HL-60 (cell line): ENCODE measurements at regions not wholly inside any gene's neighbourhood (a gene's known extent, or its start where the extent isn't known, plus 50 kb on each side); places are given as distances from the start of the nearest gene placed in this dataset.

Experiments
- DNase-seq, 2 experiments: peaks; one replicate each; pipeline ENCODE4 v3.0.0-alpha.2; 2010 to 2020; ENCODE audit warnings: low read depth in 1 of 2, low spot score in 1 of 2
- H3K27ac ChIP-seq: fragments of 250-450 bp; sonication (Bioruptor Pico); replicated peaks from 2 replicates; pipeline ENCODE4 v1.5.1; 2020; ENCODE audit warnings: mild to moderate bottlenecking, moderate library complexity
- H3K27me3 ChIP-seq: fragments of 250-450 bp; sonication (Bioruptor Pico); 2 replicates; pipeline ENCODE4 v1.5.1; 2021; ENCODE audit warnings: mild to moderate bottlenecking, moderate library complexity; ENCODE audit not compliant: insufficient read depth, poor library complexity, severe bottlenecking
- H3K4me3 ChIP-seq: replicated peaks from 2 replicates; pipeline ENCODE4 v1.5.1; 2011; ENCODE audit warnings: mild to moderate bottlenecking, control low read depth, low read length; ENCODE audit not compliant: insufficient read depth
- GABPA ChIP-seq: IDR thresholded peaks from 2 replicates; pipeline ENCODE4 v1.6.1; 2012; ENCODE audit warnings: low read depth
- POLR2AphosphoS5 ChIP-seq: IDR thresholded peaks from 2 replicates; pipeline ENCODE4 v1.6.1; 2012; ENCODE audit warnings: low read depth
- SPI1 ChIP-seq: IDR thresholded peaks from 2 replicates; pipeline ENCODE4 v1.6.1; 2012; ENCODE audit warnings: low read depth, mild to moderate bottlenecking, borderline replicate concordance
- TF ChIP-seq, protein P1 (sequence below): IDR thresholded peaks from one replicate; pipeline ENCODE4 v1.5.1; 2011; ENCODE audit warnings: low read length, control low read depth, inconsistent platforms; ENCODE audit not compliant: insufficient read depth
- TF ChIP-seq, protein P2 (sequence below): IDR thresholded peaks from 2 replicates; pipeline ENCODE4 v1.6.1; 2012; ENCODE audit warnings: low read depth; ENCODE audit not compliant: insufficient replicate concordance

DNA sequence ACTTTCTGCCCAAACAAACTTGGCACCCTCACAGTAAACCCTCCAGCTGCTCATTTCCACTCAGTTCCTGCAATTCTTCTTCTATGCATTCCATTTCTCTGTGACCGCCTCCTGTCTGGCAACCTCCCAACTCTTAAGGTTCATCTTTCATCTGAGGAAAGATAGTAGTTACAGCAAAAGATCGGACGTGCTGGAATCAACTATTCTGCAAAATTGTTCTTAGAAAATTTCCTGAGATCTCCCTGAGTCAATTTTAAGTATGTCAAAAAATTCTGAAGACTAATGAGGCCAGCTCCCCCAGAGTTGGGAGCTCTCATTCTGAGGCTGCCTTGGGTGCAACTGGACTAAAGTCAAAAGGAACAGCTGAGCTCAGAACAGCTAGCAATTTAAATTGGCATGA is 1026.0 kb downstream of the ADGRL3 start:
- no peak for DNase-seq

DNA sequence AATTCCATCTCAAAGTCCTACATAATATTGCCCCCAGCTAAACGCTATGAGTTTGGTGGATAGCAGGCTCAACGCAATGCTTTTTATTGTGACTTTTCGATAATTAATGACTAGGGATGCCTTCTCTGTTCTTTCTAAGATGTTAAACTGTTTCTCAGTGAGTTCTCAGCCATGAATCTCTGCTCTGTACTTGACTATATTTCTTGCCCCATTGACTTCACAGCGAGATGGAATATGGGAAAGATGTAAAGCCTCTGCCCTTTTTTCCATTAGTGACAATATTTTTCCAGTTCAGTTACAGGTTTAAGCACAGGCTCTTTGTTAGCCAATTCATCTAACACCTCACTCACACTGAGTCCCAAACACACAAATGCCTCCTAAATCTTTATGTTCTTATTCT is 1022.0 kb downstream of the ADGRL3 start:
- H3K27me3 ChIP-seq = no peaks in the 10 kb centered on the region
- TF ChIP-seq POLR2AphosphoS5 = no peak
- TF ChIP-seq, protein P1, sequence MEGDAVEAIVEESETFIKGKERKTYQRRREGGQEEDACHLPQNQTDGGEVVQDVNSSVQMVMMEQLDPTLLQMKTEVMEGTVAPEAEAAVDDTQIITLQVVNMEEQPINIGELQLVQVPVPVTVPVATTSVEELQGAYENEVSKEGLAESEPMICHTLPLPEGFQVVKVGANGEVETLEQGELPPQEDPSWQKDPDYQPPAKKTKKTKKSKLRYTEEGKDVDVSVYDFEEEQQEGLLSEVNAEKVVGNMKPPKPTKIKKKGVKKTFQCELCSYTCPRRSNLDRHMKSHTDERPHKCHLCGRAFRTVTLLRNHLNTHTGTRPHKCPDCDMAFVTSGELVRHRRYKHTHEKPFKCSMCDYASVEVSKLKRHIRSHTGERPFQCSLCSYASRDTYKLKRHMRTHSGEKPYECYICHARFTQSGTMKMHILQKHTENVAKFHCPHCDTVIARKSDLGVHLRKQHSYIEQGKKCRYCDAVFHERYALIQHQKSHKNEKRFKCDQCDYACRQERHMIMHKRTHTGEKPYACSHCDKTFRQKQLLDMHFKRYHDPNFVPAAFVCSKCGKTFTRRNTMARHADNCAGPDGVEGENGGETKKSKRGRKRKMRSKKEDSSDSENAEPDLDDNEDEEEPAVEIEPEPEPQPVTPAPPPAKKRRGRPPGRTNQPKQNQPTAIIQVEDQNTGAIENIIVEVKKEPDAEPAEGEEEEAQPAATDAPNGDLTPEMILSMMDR = no peak
- no peak for TF ChIP-seq SPI1
- TF ChIP-seq, protein P2, sequence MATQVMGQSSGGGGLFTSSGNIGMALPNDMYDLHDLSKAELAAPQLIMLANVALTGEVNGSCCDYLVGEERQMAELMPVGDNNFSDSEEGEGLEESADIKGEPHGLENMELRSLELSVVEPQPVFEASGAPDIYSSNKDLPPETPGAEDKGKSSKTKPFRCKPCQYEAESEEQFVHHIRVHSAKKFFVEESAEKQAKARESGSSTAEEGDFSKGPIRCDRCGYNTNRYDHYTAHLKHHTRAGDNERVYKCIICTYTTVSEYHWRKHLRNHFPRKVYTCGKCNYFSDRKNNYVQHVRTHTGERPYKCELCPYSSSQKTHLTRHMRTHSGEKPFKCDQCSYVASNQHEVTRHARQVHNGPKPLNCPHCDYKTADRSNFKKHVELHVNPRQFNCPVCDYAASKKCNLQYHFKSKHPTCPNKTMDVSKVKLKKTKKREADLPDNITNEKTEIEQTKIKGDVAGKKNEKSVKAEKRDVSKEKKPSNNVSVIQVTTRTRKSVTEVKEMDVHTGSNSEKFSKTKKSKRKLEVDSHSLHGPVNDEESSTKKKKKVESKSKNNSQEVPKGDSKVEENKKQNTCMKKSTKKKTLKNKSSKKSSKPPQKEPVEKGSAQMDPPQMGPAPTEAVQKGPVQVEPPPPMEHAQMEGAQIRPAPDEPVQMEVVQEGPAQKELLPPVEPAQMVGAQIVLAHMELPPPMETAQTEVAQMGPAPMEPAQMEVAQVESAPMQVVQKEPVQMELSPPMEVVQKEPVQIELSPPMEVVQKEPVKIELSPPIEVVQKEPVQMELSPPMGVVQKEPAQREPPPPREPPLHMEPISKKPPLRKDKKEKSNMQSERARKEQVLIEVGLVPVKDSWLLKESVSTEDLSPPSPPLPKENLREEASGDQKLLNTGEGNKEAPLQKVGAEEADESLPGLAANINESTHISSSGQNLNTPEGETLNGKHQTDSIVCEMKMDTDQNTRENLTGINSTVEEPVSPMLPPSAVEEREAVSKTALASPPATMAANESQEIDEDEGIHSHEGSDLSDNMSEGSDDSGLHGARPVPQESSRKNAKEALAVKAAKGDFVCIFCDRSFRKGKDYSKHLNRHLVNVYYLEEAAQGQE = no peak
- no peak for TF ChIP-seq GABPA

More for the DNA sequence above, 1026.0 kb downstream of the ADGRL3 start:
- Histone ChIP-seq H3K27me3 (no peaks in the 10 kb centered on the region), H3K4me3 (no peak overlapping the region), H3K27ac (no peak overlapping the region)
- TF ChIP-seq, protein P2 = no peak
- TF ChIP-seq SPI1 = no peak
- TF ChIP-seq, protein P1 = no peak
- TF ChIP-seq POLR2AphosphoS5 = no peak
- no peak for TF ChIP-seq GABPA

DNA sequence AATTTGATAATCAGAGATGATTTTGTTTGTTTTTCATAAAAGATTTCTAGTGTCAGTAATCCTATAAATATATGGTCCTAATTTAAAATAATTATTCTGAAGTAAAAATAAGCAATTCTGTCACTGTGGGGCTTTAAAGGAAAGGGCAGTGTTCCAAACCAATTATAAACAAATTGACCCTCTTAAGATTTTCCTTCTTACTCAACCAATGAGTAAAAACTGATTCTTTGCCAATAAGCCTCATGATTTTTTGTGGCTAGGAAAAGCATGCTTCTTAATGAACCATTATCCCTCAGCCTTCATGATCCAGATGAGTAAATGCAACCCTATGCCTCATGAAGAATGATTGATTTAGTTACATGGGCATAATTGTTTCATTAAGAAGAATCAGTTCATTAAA is 1010.4 kb downstream of the ADGRL3 start:
- DNase-seq = no peak
- TF ChIP-seq, protein P1 = no peak
- TF ChIP-seq, protein P2 = no peak
- TF ChIP-seq GABPA (no peak), POLR2AphosphoS5 (no peak), SPI1 (no peak)
- Histone ChIP-seq H3K27ac (no peak overlapping the region), H3K27me3 (no peaks in the 10 kb centered on the region), H3K4me3 (no peak overlapping the region)

More for the DNA sequence above, 1022.0 kb downstream of the ADGRL3 start:
- H3K4me3 ChIP-seq = no peak overlapping the region
- DNase-seq = no peak
- no peak overlapping the region for H3K27ac ChIP-seq
